LNCAP (cell line): ENCODE measurements at regions not wholly inside any gene's neighbourhood (a gene's known extent, or its start where the extent isn't known, plus 50 kb on each side); places are given as distances from the start of the nearest gene placed in this dataset.

Experiments used
- CTCF ChIP-seq: fragments of 450-650 bp; IDR thresholded peaks from 2 replicates; pipeline ENCODE4 v1.5.1; 2017; ENCODE audit warnings: mild to moderate bottlenecking

- no peak for TF ChIP-seq CTCF
These were observed 386.5 kb downstream of the PCDH17 start for GRCh38 chr13:58018020-58018419.

- no peak for TF ChIP-seq CTCF
These were observed 387.3 kb downstream of the PCDH17 start for GRCh38 chr13:58018865-58019264.

GRCh38 chr13:58024103-58024502, 392.6 kb downstream of the PCDH17 start:
- TF ChIP-seq CTCF, result no peak

GRCh38 chr13:58025821-58026220, 394.3 kb downstream of the PCDH17 start:
- no peak for TF ChIP-seq CTCF

- TF ChIP-seq CTCF, result no peak
These were observed 401.3 kb downstream of the PCDH17 start for GRCh38 chr13:58032676-58033460.

GRCh38 chr13:58043971-58044370, 412.4 kb downstream of the PCDH17 start:
- TF ChIP-seq CTCF, result no peak

GRCh38 chr13:58048670-58049069, 417.1 kb downstream of the PCDH17 start:
- no peak for TF ChIP-seq CTCF

- no peak for TF ChIP-seq CTCF
These were observed 419.9 kb downstream of the PCDH17 start for GRCh38 chr13:58051396-58051795.
